Uterus (tissue), 2 donors: ENCODE measurements at regions not wholly inside any gene's neighbourhood (a gene's known extent, or its start where the extent isn't known, plus 50 kb on each side); places are given as distances from the start of the nearest gene placed in this dataset.

Experiments used
- POLR2A ChIP-seq, 2 donors: fragments of 450-650 bp; IDR thresholded peaks; one replicate each; pipeline ENCODE4 v1.6.1; 2016; ENCODE audit warnings: antibody characterized with exemption in 2 of 2, mild to moderate bottlenecking in 1 of 2, moderate library complexity in 1 of 2
- TF ChIP-seq, protein P1 (sequence below), 4 experiments: fragments of 200-600 bp in 2 of 4; fragments of 450-650 bp in 2 of 4; sonication (generic) in 2 of 4; IDR thresholded peaks; one replicate each; pipeline ENCODE4 v1.5.1; 2016 to 2019; ENCODE audit warnings: antibody characterized with exemption in 4 of 4, mild to moderate bottlenecking in 2 of 4, moderate library complexity in 1 of 4

DNA sequence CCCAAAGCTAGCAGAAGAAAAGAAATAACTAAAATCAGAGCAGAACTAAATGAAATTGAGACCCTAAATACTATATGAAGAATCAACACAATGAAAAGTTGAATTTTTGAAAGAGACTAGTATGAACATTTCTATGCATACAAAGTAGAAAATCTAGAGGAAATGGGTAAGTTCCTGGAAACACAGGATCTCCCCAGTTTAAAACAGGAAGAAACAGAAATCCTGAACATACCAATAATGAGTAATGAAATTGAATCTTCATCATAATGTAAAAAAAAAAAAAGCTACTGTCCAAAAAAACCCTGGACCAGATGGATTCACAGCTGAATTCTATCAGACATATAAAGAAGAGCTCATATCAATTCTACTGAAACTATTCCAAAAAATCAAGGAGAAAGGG is 233.5 kb downstream of the PLPP3 start:
- TF ChIP-seq, protein P1, sequence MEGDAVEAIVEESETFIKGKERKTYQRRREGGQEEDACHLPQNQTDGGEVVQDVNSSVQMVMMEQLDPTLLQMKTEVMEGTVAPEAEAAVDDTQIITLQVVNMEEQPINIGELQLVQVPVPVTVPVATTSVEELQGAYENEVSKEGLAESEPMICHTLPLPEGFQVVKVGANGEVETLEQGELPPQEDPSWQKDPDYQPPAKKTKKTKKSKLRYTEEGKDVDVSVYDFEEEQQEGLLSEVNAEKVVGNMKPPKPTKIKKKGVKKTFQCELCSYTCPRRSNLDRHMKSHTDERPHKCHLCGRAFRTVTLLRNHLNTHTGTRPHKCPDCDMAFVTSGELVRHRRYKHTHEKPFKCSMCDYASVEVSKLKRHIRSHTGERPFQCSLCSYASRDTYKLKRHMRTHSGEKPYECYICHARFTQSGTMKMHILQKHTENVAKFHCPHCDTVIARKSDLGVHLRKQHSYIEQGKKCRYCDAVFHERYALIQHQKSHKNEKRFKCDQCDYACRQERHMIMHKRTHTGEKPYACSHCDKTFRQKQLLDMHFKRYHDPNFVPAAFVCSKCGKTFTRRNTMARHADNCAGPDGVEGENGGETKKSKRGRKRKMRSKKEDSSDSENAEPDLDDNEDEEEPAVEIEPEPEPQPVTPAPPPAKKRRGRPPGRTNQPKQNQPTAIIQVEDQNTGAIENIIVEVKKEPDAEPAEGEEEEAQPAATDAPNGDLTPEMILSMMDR (IDR thresholded peaks at IDR 0.05): no peak
- no peak for TF ChIP-seq POLR2A (IDR thresholded peaks at IDR 0.05)
